HG03108 (cell line): ENCODE measurements at regions not wholly inside any gene's neighbourhood (a gene's known extent, or its start where the extent isn't known, plus 50 kb on each side); places are given as distances from the start of the nearest gene placed in this dataset.
"Not testable (repeated sequence)": the region's sequence is repeated elsewhere in the genome, so short reads cannot be mapped to it uniquely, and the experiment has no call there.

Experiments
- ATAC-seq: cut with Tn5 transposase; IDR thresholded peaks from one replicate; pipeline ENCODE4 v1.9.1; 2021; ENCODE audit warnings: moderate library complexity; ENCODE audit not compliant: unreplicated experiment

DNA sequence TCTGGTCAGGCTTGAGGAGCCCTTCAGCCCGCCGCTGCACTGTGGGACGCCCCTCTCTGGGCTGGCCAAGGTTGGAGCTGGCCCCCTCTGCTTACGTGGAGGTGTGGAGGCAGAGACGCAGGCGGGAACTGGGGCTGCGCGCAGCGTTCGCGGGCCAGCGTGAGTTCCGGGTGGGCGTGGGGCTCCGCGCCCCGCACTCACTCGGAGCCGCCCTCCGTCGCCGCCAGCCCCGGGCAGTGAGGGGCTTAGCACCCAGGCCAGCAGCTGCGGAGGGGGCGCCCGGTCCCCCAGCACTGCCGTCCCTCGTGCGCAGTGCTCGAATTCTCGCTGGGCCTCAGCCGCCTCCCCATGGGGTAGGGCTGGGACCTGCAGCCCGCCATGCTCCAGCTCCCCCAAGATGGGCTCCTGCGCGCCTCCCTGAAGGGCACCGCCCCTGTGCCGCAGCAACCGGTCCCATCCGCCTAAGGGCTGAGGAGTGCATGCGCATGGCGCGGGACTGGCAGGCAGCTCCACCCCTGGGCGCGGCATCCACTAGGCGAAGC lies 695.9 kb downstream of the EPHA7 start:
- no peak for ATAC-seq

DNA sequence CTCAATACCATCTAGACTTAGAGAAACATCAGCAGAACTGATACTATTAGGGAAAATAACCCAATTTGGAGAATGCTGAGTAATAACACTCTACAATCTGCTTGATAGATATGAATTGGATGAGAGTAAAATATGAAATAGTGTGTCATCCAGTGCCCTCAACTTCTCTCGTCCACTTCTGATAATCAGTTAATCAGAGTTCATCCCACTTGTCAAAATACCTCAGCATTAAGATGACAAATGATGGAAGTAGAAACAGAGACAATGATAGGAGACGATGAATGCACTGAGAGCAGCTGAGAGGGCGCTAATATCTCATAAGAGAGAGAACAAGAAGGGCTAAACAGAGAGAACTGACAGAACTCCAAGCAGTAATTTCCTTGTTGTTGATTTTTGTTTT lies 699.6 kb downstream of the EPHA7 start:
- no peak for ATAC-seq

DNA sequence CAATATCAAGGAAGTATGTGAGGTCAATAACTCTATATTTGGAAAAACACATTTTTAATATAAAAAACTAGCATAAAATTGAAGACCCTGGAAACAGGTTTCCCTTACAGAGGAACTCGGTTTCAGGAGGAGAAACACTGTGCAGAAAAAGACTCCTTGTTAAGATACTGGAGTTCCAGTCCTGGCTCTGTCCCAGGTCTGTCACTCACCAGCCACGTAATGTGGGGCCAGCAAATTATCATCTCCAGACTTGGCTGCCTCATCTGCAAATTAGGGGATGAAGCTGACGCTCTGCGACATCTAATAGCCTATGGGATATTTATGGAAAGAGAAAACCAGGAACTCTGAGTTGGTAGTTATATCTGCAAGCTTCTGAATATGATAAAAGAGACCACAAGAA lies 702.7 kb downstream of the EPHA7 start:
- ATAC-seq = no peak

GRCh38 chr6:92715991-92716390 lies 703.4 kb downstream of the EPHA7 start:
- no peak for ATAC-seq

DNA sequence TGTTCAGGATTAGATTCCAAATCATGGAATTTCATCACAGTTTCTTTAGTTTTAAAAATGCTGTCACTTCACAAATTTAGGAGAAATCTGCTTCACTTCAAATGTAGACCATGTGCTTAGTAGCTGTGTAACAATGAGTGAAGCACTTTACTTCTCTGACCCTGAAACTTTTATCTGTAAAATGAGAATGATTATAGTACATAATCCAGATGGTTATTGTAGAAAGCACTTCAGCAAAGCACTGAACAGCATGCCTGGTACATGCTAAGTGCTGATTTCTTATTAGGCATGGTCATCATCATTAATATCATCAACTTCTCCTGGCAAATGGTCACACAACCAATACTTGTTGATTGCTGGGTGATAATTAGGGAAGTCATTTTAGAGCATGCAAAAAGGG lies 705.0 kb downstream of the EPHA7 start:
- no peak for ATAC-seq

GRCh38 chr6:92710048-92710447 lies 709.3 kb downstream of the EPHA7 start:
- ATAC-seq = no peak

GRCh38 chr6:92708945-92709344 lies 710.4 kb downstream of the EPHA7 start:
- ATAC-seq = no peak

- ATAC-seq = no peak
These were observed 711.1 kb downstream of the EPHA7 start for GRCh38 chr6:92708270-92708669.

- no peak for ATAC-seq
These were observed 712.4 kb downstream of the EPHA7 start for GRCh38 chr6:92706976-92707375.

- no peak for ATAC-seq
These were observed 717.8 kb downstream of the EPHA7 start for GRCh38 chr6:92701425-92702096.

DNA sequence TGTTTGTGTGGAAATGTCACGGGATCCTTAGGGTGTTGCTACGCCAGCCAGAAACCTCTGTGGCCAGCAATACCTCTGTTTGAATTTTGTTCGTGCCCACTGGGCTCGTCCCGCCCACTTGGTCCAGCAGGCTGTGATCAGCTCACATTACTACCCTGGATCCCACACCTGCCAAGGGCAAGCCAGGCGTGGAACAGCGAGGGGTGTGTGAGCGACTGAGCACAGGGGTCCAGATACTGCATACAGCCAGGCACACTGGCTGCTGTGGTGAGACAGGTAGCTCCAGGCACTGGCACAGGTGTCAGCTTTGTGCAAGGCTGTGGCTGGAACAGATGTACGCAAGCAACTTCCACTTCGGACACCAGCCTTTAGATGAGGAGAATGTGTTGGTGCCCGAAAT lies 718.9 kb downstream of the EPHA7 start:
- no peak for ATAC-seq

DNA sequence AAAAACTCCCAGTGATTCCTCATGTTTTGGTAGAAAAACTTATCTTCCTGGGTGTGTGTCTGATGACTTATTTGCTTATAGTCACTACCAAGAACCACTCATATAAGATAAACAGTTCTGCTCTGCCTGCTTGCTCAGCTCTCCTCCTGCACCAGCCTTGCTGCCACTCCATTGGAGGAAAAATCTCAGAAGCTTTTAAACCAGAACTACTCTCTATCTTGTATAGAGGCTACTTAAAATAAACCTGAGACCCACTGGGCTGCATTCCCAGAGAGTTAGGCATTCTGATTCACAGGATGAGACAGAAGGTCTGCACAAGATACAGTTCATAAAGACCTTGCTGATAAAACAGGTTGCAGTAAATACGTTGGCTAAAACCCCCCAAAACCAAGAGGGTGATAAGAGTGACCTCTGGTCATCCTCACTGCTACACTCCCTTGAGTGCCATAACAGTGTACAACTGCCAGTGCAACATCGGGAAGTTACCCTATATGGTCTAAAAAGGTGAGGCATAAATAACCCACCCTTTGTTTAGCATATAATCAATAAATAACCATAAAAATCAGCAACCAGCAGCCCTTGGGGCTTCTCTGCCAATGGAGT lies 728.3 kb downstream of the EPHA7 start:
- no peak for ATAC-seq

- ATAC-seq = no peak
These were observed 731.0 kb downstream of the EPHA7 start for GRCh38 chr6:92688342-92688741.

GRCh38 chr6:92687278-92687677 lies 732.1 kb downstream of the EPHA7 start:
- ATAC-seq = no peak

DNA sequence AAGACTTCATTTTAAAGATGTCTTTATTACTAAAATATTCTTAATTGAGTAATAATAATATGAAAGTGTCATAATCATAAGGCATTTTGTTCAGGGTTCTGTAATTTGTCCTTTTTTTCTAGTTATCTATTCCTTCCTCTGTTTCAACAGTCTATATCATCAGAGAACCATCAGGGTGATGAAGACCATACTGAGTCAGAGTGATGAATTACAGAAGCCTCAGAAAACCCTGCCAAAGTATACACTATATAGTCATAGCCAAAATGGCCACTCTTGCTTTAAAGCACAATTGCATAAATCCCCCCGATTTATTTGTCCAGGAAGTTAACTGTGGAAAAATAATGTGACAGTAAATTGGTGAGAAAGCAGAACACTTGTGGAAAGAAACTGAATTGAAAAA lies 735.0 kb downstream of the EPHA7 start:
- no peak for ATAC-seq

DNA sequence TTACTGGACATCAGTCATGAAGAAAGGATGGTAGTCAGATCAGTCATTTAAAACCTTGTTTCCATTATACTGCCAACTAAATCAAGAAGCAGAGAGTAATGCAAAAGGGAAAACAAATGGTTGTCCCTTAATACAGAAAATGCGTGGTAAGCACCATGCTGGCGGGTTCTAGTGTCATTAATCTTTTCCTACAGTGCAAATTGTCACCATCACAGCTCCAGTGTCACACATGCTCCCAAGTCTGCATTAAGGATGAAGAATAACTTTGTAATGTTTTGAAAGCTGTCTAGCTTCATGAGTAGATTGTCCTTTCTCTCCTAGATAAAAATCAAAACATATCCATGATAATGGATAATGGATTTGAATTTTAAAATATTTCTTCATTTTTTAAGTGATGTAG lies 735.6 kb downstream of the EPHA7 start:
- no peak for ATAC-seq

DNA sequence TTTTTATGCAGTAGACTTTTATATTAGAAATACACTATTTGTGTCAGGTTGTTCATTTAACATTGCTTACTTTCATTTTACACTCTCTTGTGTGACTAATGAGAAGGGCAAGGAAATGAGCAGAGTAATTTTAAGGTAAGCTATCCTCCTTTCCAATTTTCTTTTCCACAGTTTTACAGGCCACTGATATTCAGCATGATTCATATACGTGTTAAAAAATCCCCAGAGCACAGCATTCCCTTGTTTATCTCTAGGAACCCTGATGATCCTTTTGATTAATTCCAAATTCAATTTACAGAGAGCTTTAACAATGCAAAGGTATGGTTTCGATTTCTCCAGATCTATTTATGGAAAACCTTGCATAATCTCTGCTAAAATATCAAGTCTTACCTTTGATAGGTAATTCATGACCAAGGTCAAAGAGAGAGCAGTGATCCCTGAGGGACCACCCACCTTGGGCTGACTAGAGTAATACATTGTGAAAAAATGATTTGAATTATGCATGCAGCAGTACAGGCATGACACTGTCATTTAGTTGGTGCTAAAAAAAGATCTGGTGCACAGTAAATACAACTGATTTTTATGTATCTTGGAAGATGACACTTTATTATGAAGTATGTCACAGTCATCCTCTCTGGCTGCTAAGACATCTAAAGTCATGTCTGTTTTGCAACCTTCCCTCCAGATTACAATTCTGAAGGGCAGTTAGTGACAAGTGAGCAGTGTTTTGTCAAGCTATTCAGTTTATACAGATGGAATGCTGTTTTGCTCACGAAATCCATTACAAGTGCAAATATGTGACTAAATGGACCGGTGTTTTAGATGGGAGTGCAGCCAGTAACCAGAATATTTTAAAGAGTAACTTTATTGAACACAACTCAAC lies 736.6 kb downstream of the EPHA7 start:
- no peak for ATAC-seq

- ATAC-seq = no peak
These were observed 738.0 kb downstream of the EPHA7 start for GRCh38 chr6:92681401-92681800.

DNA sequence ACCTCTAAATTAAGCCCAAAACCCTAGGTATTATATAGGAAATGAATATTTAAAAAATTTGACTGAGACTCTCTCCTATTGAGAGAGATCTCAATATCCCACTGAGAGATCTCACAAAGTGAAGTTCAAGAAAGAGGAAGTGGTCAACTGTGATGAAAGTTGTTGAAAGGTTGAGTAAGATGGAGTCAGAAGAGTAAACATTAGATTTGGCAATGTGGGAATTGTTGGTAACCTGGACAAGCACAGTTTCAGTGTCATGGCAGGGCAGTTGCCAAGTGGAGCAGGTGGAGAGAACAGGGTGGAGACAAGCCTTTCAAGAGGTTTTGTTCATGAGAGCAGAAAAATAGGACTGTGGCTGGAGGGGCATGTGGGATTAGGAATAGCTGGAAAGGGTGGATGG lies 747.9 kb downstream of the EPHA7 start:
- not testable (repeated sequence) for ATAC-seq

- ATAC-seq = no peak
These were observed 751.5 kb downstream of the EPHA7 start for GRCh38 chr6:92667843-92668242.

DNA sequence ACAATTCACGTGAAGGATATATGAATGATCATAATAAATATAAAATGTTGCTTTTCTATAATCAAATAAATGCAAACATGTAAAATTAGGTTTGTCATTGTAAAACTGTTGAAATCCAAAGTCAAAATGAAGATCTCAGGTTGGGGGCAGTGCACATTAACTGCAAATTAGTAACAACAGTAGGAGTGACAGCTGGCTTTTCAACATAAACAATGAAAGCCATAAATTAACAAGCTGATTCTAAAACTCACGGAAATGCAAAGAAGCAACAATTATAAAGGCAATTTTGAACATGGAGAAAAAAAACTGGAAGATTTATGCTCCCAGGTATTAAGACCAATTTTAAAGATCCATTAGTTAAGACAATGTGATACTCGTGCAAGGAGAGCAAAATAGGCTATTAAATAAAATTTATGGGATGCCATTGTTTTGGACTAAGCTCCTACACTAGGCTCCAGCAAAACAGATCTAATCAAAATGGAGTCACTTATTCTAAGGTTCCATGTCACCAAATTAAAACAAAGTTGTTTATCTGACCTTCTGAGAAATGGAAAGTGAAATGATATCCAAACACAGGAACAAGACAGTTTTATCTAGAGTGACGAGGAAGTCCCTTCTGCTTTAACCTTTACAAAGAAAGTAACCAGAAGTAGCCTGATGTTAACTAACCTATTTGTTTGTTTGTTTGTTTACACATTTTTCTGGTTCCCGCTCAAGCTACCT lies 770.8 kb downstream of the EPHA7 start:
- no peak for ATAC-seq
